ENCODE measurements at regions not wholly inside any gene's neighbourhood (a gene's known extent, or its start where the extent isn't known, plus 50 kb on each side); places are given as distances from the start of the nearest gene placed in this dataset.
A peak's percentile ranks its signal among the peaks of the same experiment; 100 is the strongest.
"Not testable (repeated sequence)": the region's sequence is repeated elsewhere in the genome, so short reads cannot be mapped to it uniquely, and the experiment has no call there.

- DNase-seq, result no peak
Observed at GRCh38 chr20:6295867-6296256, 173.0 kb upstream of the FERMT1 start.

- no peak for DNase-seq
Observed at GRCh38 chr20:6295127-6295866, 172.5 kb upstream of the FERMT1 start.

GRCh38 chr20:6287471-6287870, 164.6 kb upstream of the FERMT1 start:
- DNase-seq, result no peak

- no peak for DNase-seq
Observed at GRCh38 chr20:6282642-6283041, 159.8 kb upstream of the FERMT1 start.

- DNase-seq, result no peak
Observed at GRCh38 chr20:6277661-6278240, 154.9 kb upstream of the FERMT1 start.

GRCh38 chr20:6270404-6270803, 147.6 kb upstream of the FERMT1 start:
- DNase-seq, result not testable (repeated sequence)

GRCh38 chr20:6269168-6269873, 146.5 kb upstream of the FERMT1 start:
- no peak for DNase-seq

- peak; percentile 30 for DNase-seq
Observed at GRCh38 chr20:6265204-6265904, 142.5 kb upstream of the FERMT1 start.

GRCh38 chr20:6253396-6253795, 130.6 kb upstream of the FERMT1 start:
- no peak for DNase-seq

GRCh38 chr20:6245436-6245835, 122.6 kb upstream of the FERMT1 start:
- no peak for DNase-seq

- no peak for DNase-seq
Observed at GRCh38 chr20:6241591-6241990, 118.8 kb upstream of the FERMT1 start.

GRCh38 chr20:6240059-6240458, 117.2 kb upstream of the FERMT1 start:
- no peak for DNase-seq

GRCh38 chr20:6238421-6238820, 115.6 kb upstream of the FERMT1 start:
- no peak for DNase-seq

GRCh38 chr20:6235510-6235909, 112.7 kb upstream of the FERMT1 start:
- no peak for DNase-seq

- DNase-seq, result no peak
Observed at GRCh38 chr20:6232436-6232835, 109.6 kb upstream of the FERMT1 start.

- no peak for DNase-seq
Observed at GRCh38 chr20:6231556-6231955, 108.7 kb upstream of the FERMT1 start.

GRCh38 chr20:6228302-6228843, 105.5 kb upstream of the FERMT1 start:
- no peak for DNase-seq

- no peak for DNase-seq
Observed at GRCh38 chr20:6213311-6213710, 90.5 kb upstream of the FERMT1 start.

- DNase-seq, result no peak
Observed at GRCh38 chr20:6212903-6213302, 90.1 kb upstream of the FERMT1 start.

GRCh38 chr20:6209093-6209492, 86.3 kb upstream of the FERMT1 start:
- DNase-seq, result no peak

GRCh38 chr20:6200092-6200491, 77.3 kb upstream of the FERMT1 start:
- no peak for DNase-seq

GRCh38 chr20:6185268-6185667, 62.4 kb upstream of the FERMT1 start:
- no peak for DNase-seq

GRCh38 chr20:6184086-6184485, 61.3 kb upstream of the FERMT1 start:
- DNase-seq, result no peak
